Mononuclear cell (primary cell): ENCODE measurements at regions not wholly inside any gene's neighbourhood (a gene's known extent, or its start where the extent isn't known, plus 50 kb on each side); places are given as distances from the start of the nearest gene placed in this dataset.

Source experiments
- H3K27me3 ChIP-seq: 2 replicates; pipeline ENCODE4 v1.6.0; 2011; ENCODE audit warnings: low read length, control low read depth; ENCODE audit not compliant: insufficient read depth
- H3K4me1 ChIP-seq: 2 replicates; pipeline ENCODE4 v1.5.1; 2011; ENCODE audit warnings: mild to moderate bottlenecking, low read length, control low read depth; ENCODE audit not compliant: insufficient read depth
- H3K4me3 ChIP-seq: 2 replicates; pipeline ENCODE4 v1.5.1; 2011; ENCODE audit warnings: mild to moderate bottlenecking, low read length, moderate library complexity
- H3K9me3 ChIP-seq: 2 replicates; pipeline ENCODE4 v1.5.1; 2011; ENCODE audit warnings: low read depth, mild to moderate bottlenecking, control low read depth, low read length

GRCh38 chr15:93178371-93178770, 89.4 kb upstream of the RGMA start:
- no peaks in the 10 kb centered on the region for H3K27me3 ChIP-seq
- H3K4me3 ChIP-seq: no peak overlapping the region
- H3K9me3 ChIP-seq: no peaks in the 10 kb centered on the region
- peaks cover 14% of the 10 kb centered on the region for H3K4me1 ChIP-seq

- Histone ChIP-seq H3K4me3 (no peak overlapping the region), H3K9me3 (no peaks in the 10 kb centered on the region), H3K27me3 (peaks cover 4% of the 10 kb centered on the region), H3K4me1 (peaks cover 14% of the 10 kb centered on the region)
Observed at GRCh38 chr15:93176065-93176464, 87.1 kb upstream of the RGMA start.

- Histone ChIP-seq H3K4me1 (peaks cover 14% of the 10 kb centered on the region), H3K4me3 (no peak overlapping the region), H3K27me3 (peaks cover 7% of the 10 kb centered on the region), H3K9me3 (no peaks in the 10 kb centered on the region)
Observed at GRCh38 chr15:93174836-93175235, 85.8 kb upstream of the RGMA start.

GRCh38 chr15:93173369-93173768, 84.4 kb upstream of the RGMA start:
- H3K27me3 ChIP-seq: peaks cover 7% of the 10 kb centered on the region
- H3K9me3 ChIP-seq: no peaks in the 10 kb centered on the region
- peaks cover 1% of the 10 kb centered on the region for H3K4me1 ChIP-seq
- H3K4me3 ChIP-seq: no peak overlapping the region

GRCh38 chr15:93171476-93171875, 82.5 kb upstream of the RGMA start:
- Histone ChIP-seq H3K9me3 (no peaks in the 10 kb centered on the region), H3K4me1 (no peaks in the 10 kb centered on the region), H3K27me3 (peaks cover 7% of the 10 kb centered on the region), H3K4me3 (no peak overlapping the region)

- peaks cover 7% of the 10 kb centered on the region for H3K27me3 ChIP-seq
- no peak overlapping the region for H3K4me3 ChIP-seq
- no peaks in the 10 kb centered on the region for H3K9me3 ChIP-seq
- H3K4me1 ChIP-seq: no peaks in the 10 kb centered on the region
Observed at GRCh38 chr15:93170329-93170728, 81.3 kb upstream of the RGMA start.

- no peaks in the 10 kb centered on the region for H3K9me3 ChIP-seq
- H3K27me3 ChIP-seq: peaks cover 7% of the 10 kb centered on the region
- H3K4me1 ChIP-seq: no peaks in the 10 kb centered on the region
- H3K4me3 ChIP-seq: no peak overlapping the region
Observed at GRCh38 chr15:93168910-93169309, 79.9 kb upstream of the RGMA start.

GRCh38 chr15:93167291-93167690, 78.3 kb upstream of the RGMA start:
- H3K4me1 ChIP-seq: no peaks in the 10 kb centered on the region
- peaks cover 7% of the 10 kb centered on the region for H3K27me3 ChIP-seq
- H3K4me3 ChIP-seq: no peak overlapping the region
- H3K9me3 ChIP-seq: no peaks in the 10 kb centered on the region

GRCh38 chr15:93166675-93167074, 77.7 kb upstream of the RGMA start:
- no peak overlapping the region for H3K4me3 ChIP-seq
- peaks cover 4% of the 10 kb centered on the region for H3K27me3 ChIP-seq
- no peaks in the 10 kb centered on the region for H3K9me3 ChIP-seq
- H3K4me1 ChIP-seq: no peaks in the 10 kb centered on the region

- Histone ChIP-seq H3K9me3 (no peaks in the 10 kb centered on the region), H3K27me3 (peaks cover 3% of the 10 kb centered on the region), H3K4me3 (no peak overlapping the region), H3K4me1 (no peaks in the 10 kb centered on the region)
Observed at GRCh38 chr15:93165734-93166470, 76.9 kb upstream of the RGMA start.

GRCh38 chr15:93164409-93164808, 75.4 kb upstream of the RGMA start:
- no peaks in the 10 kb centered on the region for H3K9me3 ChIP-seq
- no peak overlapping the region for H3K4me3 ChIP-seq
- H3K4me1 ChIP-seq: no peaks in the 10 kb centered on the region
- no peaks in the 10 kb centered on the region for H3K27me3 ChIP-seq

- H3K4me1 ChIP-seq: no peaks in the 10 kb centered on the region
- H3K9me3 ChIP-seq: no peaks in the 10 kb centered on the region
- no peak overlapping the region for H3K4me3 ChIP-seq
- no peaks in the 10 kb centered on the region for H3K27me3 ChIP-seq
Observed at GRCh38 chr15:93162560-93162959, 73.5 kb upstream of the RGMA start.

- Histone ChIP-seq H3K4me1 (no peaks in the 10 kb centered on the region), H3K4me3 (no peak overlapping the region), H3K27me3 (no peaks in the 10 kb centered on the region)
Observed at GRCh38 chr15:93159930-93160329, 70.9 kb upstream of the RGMA start.

GRCh38 chr15:93158097-93158900, 69.3 kb upstream of the RGMA start:
- Histone ChIP-seq H3K4me3 (no peak overlapping the region), H3K9me3 (no peaks in the 10 kb centered on the region), H3K27me3 (no peaks in the 10 kb centered on the region), H3K4me1 (no peaks in the 10 kb centered on the region)

More at GRCh38 chr15:93159930-93160329, 70.9 kb upstream of the RGMA start:
- H3K9me3 ChIP-seq: no peaks in the 10 kb centered on the region

GRCh38 chr15:93154666-93155065, 65.7 kb upstream of the RGMA start:
- peaks cover 10% of the 10 kb centered on the region for H3K4me1 ChIP-seq
- H3K27me3 ChIP-seq: no peaks in the 10 kb centered on the region
- H3K4me3 ChIP-seq: no peak overlapping the region
- H3K9me3 ChIP-seq: no peaks in the 10 kb centered on the region

- Histone ChIP-seq H3K4me1 (peaks cover 10% of the 10 kb centered on the region), H3K4me3 (no peak overlapping the region), H3K27me3 (no peaks in the 10 kb centered on the region), H3K9me3 (no peaks in the 10 kb centered on the region)
Observed at GRCh38 chr15:93152951-93153350, 63.9 kb upstream of the RGMA start.
